HG03159 (cell line): ENCODE measurements at regions not wholly inside any gene's neighbourhood (a gene's known extent, or its start where the extent isn't known, plus 50 kb on each side); places are given as distances from the start of the nearest gene placed in this dataset.

ENCODE experiments used
- ATAC-seq: cut with Tn5 transposase; IDR thresholded peaks from one replicate; pipeline ENCODE4 v1.9.1; 2021; ENCODE audit warnings: mild to moderate bottlenecking, moderate library complexity; ENCODE audit not compliant: unreplicated experiment

- no peak for ATAC-seq
These were observed 546.0 kb downstream of the METTL15 start for GRCh38 chr11:28654191-28654590.

GRCh38 chr11:28649922-28650321 lies 541.7 kb downstream of the METTL15 start:
- no peak for ATAC-seq

- no peak for ATAC-seq
These were observed 528.4 kb downstream of the METTL15 start for GRCh38 chr11:28636566-28636965.

- ATAC-seq, result no peak
These were observed 527.8 kb downstream of the METTL15 start for GRCh38 chr11:28636033-28636432.

- ATAC-seq, result no peak
These were observed 524.1 kb downstream of the METTL15 start for GRCh38 chr11:28632338-28632737.

- ATAC-seq, result no peak
These were observed 523.0 kb downstream of the METTL15 start for GRCh38 chr11:28631148-28631547.

- no peak for ATAC-seq
These were observed 521.0 kb downstream of the METTL15 start for GRCh38 chr11:28629235-28629634.

- no peak for ATAC-seq
These were observed 520.2 kb downstream of the METTL15 start for GRCh38 chr11:28628412-28628811.

GRCh38 chr11:28627690-28628255 lies 519.6 kb downstream of the METTL15 start:
- ATAC-seq, result no peak

- ATAC-seq, result no peak
These were observed 517.3 kb downstream of the METTL15 start for GRCh38 chr11:28625532-28625931.

GRCh38 chr11:28621753-28622152 lies 513.6 kb downstream of the METTL15 start:
- ATAC-seq, result no peak

- ATAC-seq, result no peak
These were observed 511.8 kb downstream of the METTL15 start for GRCh38 chr11:28619846-28620540.

- ATAC-seq, result no peak
These were observed 510.2 kb downstream of the METTL15 start for GRCh38 chr11:28618416-28618815.

GRCh38 chr11:28616160-28616965 lies 508.2 kb downstream of the METTL15 start:
- no peak for ATAC-seq

- no peak for ATAC-seq
These were observed 507.4 kb downstream of the METTL15 start for GRCh38 chr11:28615542-28615941.

GRCh38 chr11:28606930-28607329 lies 498.7 kb downstream of the METTL15 start:
- ATAC-seq, result no peak

GRCh38 chr11:28599656-28600055 lies 491.5 kb downstream of the METTL15 start:
- ATAC-seq, result no peak

- no peak for ATAC-seq
These were observed 490.3 kb downstream of the METTL15 start for GRCh38 chr11:28598531-28598930.

GRCh38 chr11:28596816-28597215 lies 488.6 kb downstream of the METTL15 start:
- ATAC-seq, result no peak

GRCh38 chr11:28592141-28592540 lies 484.0 kb downstream of the METTL15 start:
- no peak for ATAC-seq

GRCh38 chr11:28584992-28585391 lies 476.8 kb downstream of the METTL15 start:
- ATAC-seq, result no peak

- ATAC-seq, result no peak
These were observed 474.3 kb downstream of the METTL15 start for GRCh38 chr11:28582506-28582905.
